GM18502 (cell line): ENCODE measurements at regions not wholly inside any gene's neighbourhood (a gene's known extent, or its start where the extent isn't known, plus 50 kb on each side); places are given as distances from the start of the nearest gene placed in this dataset.
A peak's percentile ranks its signal among the peaks of the same experiment; 100 is the strongest.

Experiments
- ATAC-seq: cut with Tn5 transposase; IDR thresholded peaks from one replicate; pipeline ENCODE4 v1.9.1; 2021; ENCODE audit warnings: mild to moderate bottlenecking; ENCODE audit not compliant: unreplicated experiment, poor library complexity

GRCh38 chr2:136482966-136483365 lies 282.4 kb upstream of the THSD7B start:
- ATAC-seq = no peak

GRCh38 chr2:136482006-136482405 lies 283.3 kb upstream of the THSD7B start:
- ATAC-seq = no peak

GRCh38 chr2:136479696-136480095 lies 285.6 kb upstream of the THSD7B start:
- ATAC-seq = no peak

- ATAC-seq = no peak
Measured at GRCh38 chr2:136468799-136469369, 296.5 kb upstream of the THSD7B start.

GRCh38 chr2:136452528-136452927 lies 312.8 kb upstream of the THSD7B start:
- no peak for ATAC-seq

GRCh38 chr2:136448986-136449780 lies 316.2 kb upstream of the THSD7B start:
- no peak for ATAC-seq

- ATAC-seq = no peak
Measured at GRCh38 chr2:136448432-136448831, 316.9 kb upstream of the THSD7B start.

- ATAC-seq = no peak
Measured at GRCh38 chr2:136444323-136444722, 321.0 kb upstream of the THSD7B start.

- no peak for ATAC-seq
Measured at GRCh38 chr2:136443661-136444060, 321.7 kb upstream of the THSD7B start.

GRCh38 chr2:136441979-136442714 lies 323.2 kb upstream of the THSD7B start:
- ATAC-seq = no peak

- no peak for ATAC-seq
Measured at GRCh38 chr2:136439064-136439676, 321.2 kb upstream of the CXCR4 start.

GRCh38 chr2:136437461-136437860 lies 319.5 kb upstream of the CXCR4 start:
- no peak for ATAC-seq

- ATAC-seq = no peak
Measured at GRCh38 chr2:136436936-136437335, 319.0 kb upstream of the CXCR4 start.

- ATAC-seq = no peak
Measured at GRCh38 chr2:136434251-136434715, 316.3 kb upstream of the CXCR4 start.

- ATAC-seq = no peak
Measured at GRCh38 chr2:136433261-136433660, 315.3 kb upstream of the CXCR4 start.

- no peak for ATAC-seq
Measured at GRCh38 chr2:136424112-136424511, 306.2 kb upstream of the CXCR4 start.

GRCh38 chr2:136423516-136423996 lies 305.6 kb upstream of the CXCR4 start:
- peak; percentile 99 for ATAC-seq

- no peak for ATAC-seq
Measured at GRCh38 chr2:136422512-136422911, 304.6 kb upstream of the CXCR4 start.

- no peak for ATAC-seq
Measured at GRCh38 chr2:136420346-136420745, 302.4 kb upstream of the CXCR4 start.

GRCh38 chr2:136411946-136412345 lies 294.0 kb upstream of the CXCR4 start:
- no peak for ATAC-seq

GRCh38 chr2:136410673-136411072 lies 292.7 kb upstream of the CXCR4 start:
- no peak for ATAC-seq
